BE2C (cell line): ENCODE measurements at regions not wholly inside any gene's neighbourhood (a gene's known extent, or its start where the extent isn't known, plus 50 kb on each side); places are given as distances from the start of the nearest gene placed in this dataset.

Source experiments
- DNase-seq: peaks from one replicate; pipeline ENCODE4 v3.0.0-alpha.2; 2020
- H3K27me3 ChIP-seq: fragments of 250-450 bp; sonication (Bioruptor Pico); 2 replicates; pipeline ENCODE4 v1.5.1; 2020; ENCODE audit warnings: mild to moderate bottlenecking
- H3K36me3 ChIP-seq: fragments of 250-450 bp; sonication (Bioruptor Pico); 2 replicates; pipeline ENCODE4 v1.5.1; 2020; ENCODE audit warnings: mild to moderate bottlenecking
- H3K4me1 ChIP-seq: fragments of 250-450 bp; sonication (Bioruptor Pico); 2 replicates; pipeline ENCODE4 v1.5.1; 2020
- H3K4me3 ChIP-seq: 2 replicates; pipeline ENCODE4 v1.5.1; 2011; ENCODE audit warnings: low read depth, low read length
- H3K9me3 ChIP-seq: fragments of 250-450 bp; sonication (Bioruptor Pico); 2 replicates; pipeline ENCODE4 v1.5.1; 2020
- CTCF ChIP-seq: IDR thresholded peaks from 2 replicates; pipeline ENCODE4 v1.5.1; 2012; ENCODE audit warnings: mild to moderate bottlenecking, low read depth, low read length

GRCh38 chr1:5598824-5599395 lies 393.3 kb downstream of the NPHP4 start:
- Histone ChIP-seq H3K27me3 (no peaks in the 10 kb centered on the region), H3K36me3 (no peaks in the 10 kb centered on the region), H3K4me1 (no peaks in the 10 kb centered on the region), H3K9me3 (no peaks in the 10 kb centered on the region), H3K4me3 (no peak overlapping the region)
- no peak for TF ChIP-seq CTCF
- no peak for DNase-seq

GRCh38 chr1:5597991-5598823 lies 394.0 kb downstream of the NPHP4 start:
- Histone ChIP-seq H3K4me1 (no peaks in the 10 kb centered on the region), H3K36me3 (no peaks in the 10 kb centered on the region), H3K27me3 (no peaks in the 10 kb centered on the region), H3K9me3 (no peaks in the 10 kb centered on the region), H3K4me3 (no peak overlapping the region)
- peak; percentile 16 for DNase-seq
- no peak; the same call in 1 of the 2 replicates for TF ChIP-seq CTCF

GRCh38 chr1:5597171-5597850 lies 394.9 kb downstream of the NPHP4 start:
- H3K36me3 ChIP-seq: no peaks in the 10 kb centered on the region

GRCh38 chr1:5596651-5597050 lies 395.6 kb downstream of the NPHP4 start:
- Histone ChIP-seq H3K4me3 (no peak overlapping the region), H3K9me3 (no peaks in the 10 kb centered on the region), H3K4me1 (no peaks in the 10 kb centered on the region), H3K27me3 (no peaks in the 10 kb centered on the region), H3K36me3 (no peaks in the 10 kb centered on the region)
- no peak for TF ChIP-seq CTCF
- no peak for DNase-seq

More at GRCh38 chr1:5597171-5597850, 394.9 kb downstream of the NPHP4 start:
- Histone ChIP-seq H3K27me3 (no peaks in the 10 kb centered on the region), H3K9me3 (no peaks in the 10 kb centered on the region), H3K4me3 (no peak overlapping the region), H3K4me1 (no peaks in the 10 kb centered on the region)
- no peak for TF ChIP-seq CTCF
- DNase-seq: no peak

GRCh38 chr1:5595531-5596170 lies 396.6 kb downstream of the NPHP4 start:
- H3K4me1 ChIP-seq: no peaks in the 10 kb centered on the region
- H3K9me3 ChIP-seq: no peaks in the 10 kb centered on the region
- DNase-seq: no peak
- TF ChIP-seq CTCF: no peak
- H3K36me3 ChIP-seq: no peaks in the 10 kb centered on the region
- H3K4me3 ChIP-seq: no peak overlapping the region
- H3K27me3 ChIP-seq: no peaks in the 10 kb centered on the region
